GM12873 (cell line): ENCODE measurements at regions not wholly inside any gene's neighbourhood (a gene's known extent, or its start where the extent isn't known, plus 50 kb on each side); places are given as distances from the start of the nearest gene placed in this dataset.

Experiments used
- TF ChIP-seq, protein P1 (sequence below): IDR thresholded peaks from 2 replicates; pipeline ENCODE4 v1.5.1; 2012; ENCODE audit warnings: low read depth, mild to moderate bottlenecking, moderate library complexity, low read length, control low read depth; ENCODE audit not compliant: insufficient read depth; ENCODE audit errors: missing control alignments

GRCh38 chr5:102596113-102596512, 97.3 kb upstream of the SLCO6A1 start:
- TF ChIP-seq, protein P1, sequence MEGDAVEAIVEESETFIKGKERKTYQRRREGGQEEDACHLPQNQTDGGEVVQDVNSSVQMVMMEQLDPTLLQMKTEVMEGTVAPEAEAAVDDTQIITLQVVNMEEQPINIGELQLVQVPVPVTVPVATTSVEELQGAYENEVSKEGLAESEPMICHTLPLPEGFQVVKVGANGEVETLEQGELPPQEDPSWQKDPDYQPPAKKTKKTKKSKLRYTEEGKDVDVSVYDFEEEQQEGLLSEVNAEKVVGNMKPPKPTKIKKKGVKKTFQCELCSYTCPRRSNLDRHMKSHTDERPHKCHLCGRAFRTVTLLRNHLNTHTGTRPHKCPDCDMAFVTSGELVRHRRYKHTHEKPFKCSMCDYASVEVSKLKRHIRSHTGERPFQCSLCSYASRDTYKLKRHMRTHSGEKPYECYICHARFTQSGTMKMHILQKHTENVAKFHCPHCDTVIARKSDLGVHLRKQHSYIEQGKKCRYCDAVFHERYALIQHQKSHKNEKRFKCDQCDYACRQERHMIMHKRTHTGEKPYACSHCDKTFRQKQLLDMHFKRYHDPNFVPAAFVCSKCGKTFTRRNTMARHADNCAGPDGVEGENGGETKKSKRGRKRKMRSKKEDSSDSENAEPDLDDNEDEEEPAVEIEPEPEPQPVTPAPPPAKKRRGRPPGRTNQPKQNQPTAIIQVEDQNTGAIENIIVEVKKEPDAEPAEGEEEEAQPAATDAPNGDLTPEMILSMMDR: no peak

DNA sequence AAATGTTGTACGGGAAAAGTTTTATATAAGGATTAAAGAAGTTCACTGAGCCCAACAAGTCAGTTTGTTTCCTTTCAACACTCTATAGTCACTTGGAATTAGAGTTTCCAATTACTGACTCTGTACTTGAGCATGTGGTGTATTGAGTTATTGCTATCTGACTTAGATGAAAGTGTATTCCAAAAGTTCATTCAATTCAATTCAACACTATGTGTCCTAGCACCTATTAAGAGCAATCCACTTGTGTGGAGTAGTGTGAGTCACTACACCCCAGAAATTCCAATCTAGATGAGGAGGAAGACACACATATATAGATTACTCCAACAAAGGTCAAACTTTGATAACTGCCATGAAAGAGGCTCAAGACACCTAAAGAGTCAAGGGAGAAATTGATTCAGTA, 98.2 kb upstream of the SLCO6A1 start:
- TF ChIP-seq, protein P1: no peak

GRCh38 chr5:102599289-102599688, 100.5 kb upstream of the SLCO6A1 start:
- TF ChIP-seq, protein P1: no peak

- TF ChIP-seq, protein P1: no peak
Measured at GRCh38 chr5:102600964-102601363, 102.2 kb upstream of the SLCO6A1 start.

- TF ChIP-seq, protein P1: no peak
Measured at GRCh38 chr5:102603670-102604069, 104.9 kb upstream of the SLCO6A1 start.

DNA sequence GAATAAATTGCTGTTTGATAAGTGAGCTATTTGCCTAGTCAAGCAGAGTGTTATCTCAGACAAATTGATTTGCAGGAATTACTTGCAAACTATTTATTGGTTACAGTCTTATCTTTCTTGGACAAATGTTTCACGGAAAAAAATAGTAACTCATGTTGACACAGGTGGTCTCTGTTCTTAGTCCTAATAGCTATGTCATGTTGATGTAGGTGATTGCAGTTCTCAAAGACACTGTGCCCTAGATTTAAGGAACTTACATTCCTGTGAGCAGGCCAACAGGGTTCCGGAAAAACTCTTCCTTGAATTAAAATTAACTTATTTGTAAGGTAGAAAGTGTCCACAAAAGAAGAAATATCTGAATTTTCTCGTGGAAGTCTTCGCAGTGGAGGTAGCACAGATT, 109.6 kb upstream of the SLCO6A1 start:
- TF ChIP-seq, protein P1: no peak

GRCh38 chr5:102611312-102611711, 112.5 kb upstream of the SLCO6A1 start:
- TF ChIP-seq, protein P1: no peak
